DOHH2 (cell line): ENCODE measurements at regions not wholly inside any gene's neighbourhood (a gene's known extent, or its start where the extent isn't known, plus 50 kb on each side); places are given as distances from the start of the nearest gene placed in this dataset.

ENCODE experiments used
- EZH2phosphoT487 ChIP-seq: fragments of 200-600 bp; sonication (generic); IDR thresholded peaks from 2 replicates; pipeline ENCODE4 v1.6.1; 2017; ENCODE audit warnings: borderline replicate concordance, mild to moderate bottlenecking, antibody characterized with exemption, low read length, moderate library complexity, mixed read lengths
- TF ChIP-seq, protein P1 (sequence below): fragments of 200-600 bp; sonication (generic); IDR thresholded peaks from one replicate; pipeline ENCODE4 v1.5.1; 2014; ENCODE audit warnings: antibody characterized with exemption, mild to moderate bottlenecking, low read depth, low read length; ENCODE audit not compliant: poor library complexity, severe bottlenecking

DNA sequence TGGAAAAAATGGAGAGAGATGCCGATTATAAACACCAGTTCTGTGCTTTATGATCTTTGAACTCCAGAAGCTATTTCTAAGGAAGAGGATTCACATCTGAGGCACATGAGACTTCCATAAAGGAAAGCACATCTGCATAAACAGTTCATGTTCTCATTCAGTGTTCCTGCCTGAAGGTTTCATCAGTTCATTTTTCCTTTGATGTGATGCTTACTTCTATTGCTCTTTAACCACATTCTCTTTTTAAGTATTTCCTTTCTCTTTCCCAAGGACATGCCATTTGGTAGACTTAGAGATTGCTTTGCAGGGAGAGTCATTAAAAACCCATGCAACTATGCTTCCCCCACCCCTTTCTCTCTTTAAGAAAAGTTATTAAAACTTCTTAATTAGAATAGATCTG lies 387.0 kb upstream of the FLRT2 start:
- TF ChIP-seq, protein P1, sequence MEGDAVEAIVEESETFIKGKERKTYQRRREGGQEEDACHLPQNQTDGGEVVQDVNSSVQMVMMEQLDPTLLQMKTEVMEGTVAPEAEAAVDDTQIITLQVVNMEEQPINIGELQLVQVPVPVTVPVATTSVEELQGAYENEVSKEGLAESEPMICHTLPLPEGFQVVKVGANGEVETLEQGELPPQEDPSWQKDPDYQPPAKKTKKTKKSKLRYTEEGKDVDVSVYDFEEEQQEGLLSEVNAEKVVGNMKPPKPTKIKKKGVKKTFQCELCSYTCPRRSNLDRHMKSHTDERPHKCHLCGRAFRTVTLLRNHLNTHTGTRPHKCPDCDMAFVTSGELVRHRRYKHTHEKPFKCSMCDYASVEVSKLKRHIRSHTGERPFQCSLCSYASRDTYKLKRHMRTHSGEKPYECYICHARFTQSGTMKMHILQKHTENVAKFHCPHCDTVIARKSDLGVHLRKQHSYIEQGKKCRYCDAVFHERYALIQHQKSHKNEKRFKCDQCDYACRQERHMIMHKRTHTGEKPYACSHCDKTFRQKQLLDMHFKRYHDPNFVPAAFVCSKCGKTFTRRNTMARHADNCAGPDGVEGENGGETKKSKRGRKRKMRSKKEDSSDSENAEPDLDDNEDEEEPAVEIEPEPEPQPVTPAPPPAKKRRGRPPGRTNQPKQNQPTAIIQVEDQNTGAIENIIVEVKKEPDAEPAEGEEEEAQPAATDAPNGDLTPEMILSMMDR, result no peak
- TF ChIP-seq EZH2phosphoT487, result no peak
